ENCODE measurements at regions not wholly inside any gene's neighbourhood (a gene's known extent, or its start where the extent isn't known, plus 50 kb on each side); places are given as distances from the start of the nearest gene placed in this dataset.

GRCh38 chr18:34159691-34160185 lies 65.0 kb downstream of the NOL4 start:
- no peak for TF ChIP-seq CTCF (IDR thresholded peaks at IDR 0.05; ENCODE audit: borderline replicate concordance, insufficient read depth, low read depth, low read length)
- H3K4me3 ChIP-seq (ENCODE audit: low read depth, low read length), result no peak overlapping the region

- peak; percentile 13; the same call in 1 of the 2 replicates for TF ChIP-seq CTCF (IDR thresholded peaks at IDR 0.05; ENCODE audit: borderline replicate concordance, insufficient read depth, low read depth, low read length)
- no peak overlapping the region for H3K4me3 ChIP-seq (ENCODE audit: low read depth, low read length)
These were observed 65.6 kb downstream of the NOL4 start for GRCh38 chr18:34158881-34159690.

GRCh38 chr18:34153711-34154110 lies 71.0 kb downstream of the NOL4 start:
- TF ChIP-seq CTCF (IDR thresholded peaks at IDR 0.05; ENCODE audit: borderline replicate concordance, insufficient read depth, low read depth, low read length), result no peak

DNA sequence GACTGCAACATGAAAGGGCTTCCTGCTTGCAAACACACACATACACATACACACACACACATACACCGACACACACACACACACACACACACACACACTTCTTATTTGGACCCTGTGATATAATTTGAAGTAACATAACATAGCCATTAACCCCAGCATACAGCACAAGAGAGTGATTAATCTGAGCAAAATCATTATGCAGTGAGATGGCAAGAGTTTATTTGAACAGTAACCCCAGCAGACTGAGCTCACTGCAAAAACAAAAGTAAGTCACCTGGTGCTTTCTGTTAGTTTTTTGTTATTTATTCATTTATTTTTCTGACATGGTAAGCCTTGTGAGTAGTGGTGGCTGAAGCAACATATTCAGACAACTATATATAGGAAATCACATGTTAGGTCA lies 93.7 kb downstream of the NOL4 start:
- TF ChIP-seq CTCF (IDR thresholded peaks at IDR 0.05; ENCODE audit: borderline replicate concordance, insufficient read depth, low read depth, low read length), result no peak
- no peak overlapping the region for H3K4me3 ChIP-seq (ENCODE audit: low read depth, low read length)

More at GRCh38 chr18:34153711-34154110, 71.0 kb downstream of the NOL4 start:
- no peak overlapping the region for H3K4me3 ChIP-seq (ENCODE audit: low read depth, low read length)

DNA sequence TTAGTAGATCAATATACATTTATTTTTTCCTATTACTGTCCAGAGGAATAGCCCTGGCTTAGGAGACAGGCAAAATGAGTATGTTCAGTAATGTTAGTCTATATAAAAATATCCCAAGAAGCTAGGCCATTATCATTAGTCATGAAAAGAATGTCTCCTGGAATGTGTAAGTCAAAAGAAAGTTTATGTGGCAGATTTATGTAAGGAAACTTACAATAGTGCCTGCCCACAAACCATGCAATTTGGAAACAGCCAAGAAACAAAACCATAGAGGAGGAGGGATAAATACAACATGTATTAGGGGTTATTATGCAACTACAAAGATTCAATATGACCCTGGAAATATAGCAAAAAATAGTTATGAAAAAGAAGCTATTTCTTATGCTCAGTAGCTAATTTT lies 96.3 kb downstream of the NOL4 start:
- H3K4me3 ChIP-seq (ENCODE audit: low read depth, low read length), result no peak overlapping the region
- no peak for TF ChIP-seq CTCF (IDR thresholded peaks at IDR 0.05; ENCODE audit: borderline replicate concordance, insufficient read depth, low read depth, low read length)

DNA sequence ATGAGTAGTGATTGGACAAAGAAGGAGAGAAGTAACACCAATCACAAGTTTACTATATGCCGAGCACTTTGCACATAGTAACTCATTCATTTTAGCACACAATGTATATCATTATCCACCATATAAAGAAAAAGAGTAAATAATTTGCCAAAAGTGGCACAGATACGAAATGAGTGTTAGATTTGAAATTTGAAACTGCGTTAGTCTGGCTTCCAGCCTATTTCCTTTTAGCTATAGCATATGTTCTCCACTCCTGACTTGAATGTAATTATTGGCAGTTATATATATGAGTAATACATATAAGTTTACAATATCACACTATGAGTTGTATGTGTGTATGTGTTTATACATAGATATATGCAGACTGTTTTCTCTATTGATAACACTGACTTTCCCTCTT lies 98.6 kb downstream of the NOL4 start:
- no peak for TF ChIP-seq CTCF (IDR thresholded peaks at IDR 0.05; ENCODE audit: borderline replicate concordance, insufficient read depth, low read depth, low read length)
- no peak overlapping the region for H3K4me3 ChIP-seq (ENCODE audit: low read depth, low read length)

Data from GM12875 (cell line).